ENCODE measurements at regions not wholly inside any gene's neighbourhood (a gene's known extent, or its start where the extent isn't known, plus 50 kb on each side); places are given as distances from the start of the nearest gene placed in this dataset.

DNA sequence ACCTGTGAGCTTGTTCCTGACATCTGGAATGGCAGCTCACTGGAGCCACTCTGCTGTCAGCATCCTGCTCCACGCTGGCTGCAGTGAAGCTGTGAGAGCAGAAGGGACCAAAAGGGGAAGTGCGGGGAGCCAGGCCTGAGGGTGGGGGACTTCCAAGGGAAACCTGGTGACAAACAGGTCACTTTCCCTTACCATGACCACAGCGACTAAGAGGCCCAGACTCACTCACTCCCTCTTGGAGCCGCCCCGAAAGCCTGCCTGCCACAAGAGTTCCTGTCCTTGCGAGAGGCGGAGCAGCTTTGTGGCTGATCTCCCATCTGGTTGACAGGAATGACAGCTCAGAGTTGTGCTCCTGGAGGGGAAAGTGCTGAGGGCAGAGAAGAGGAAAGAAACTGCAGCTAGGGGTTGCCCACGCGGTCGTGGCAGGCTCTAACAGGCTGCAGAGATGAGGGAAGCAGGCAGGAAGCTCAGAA lies 183.8 kb upstream of the NTM start (continued):
- TF ChIP-seq ZBTB4 (CRISPR knock-in tag; IDR thresholded peaks at IDR 0.05) (no peak), RAD51 (IDR thresholded peaks at IDR 0.05) (no peak)
- TF ChIP-seq, protein P1, sequence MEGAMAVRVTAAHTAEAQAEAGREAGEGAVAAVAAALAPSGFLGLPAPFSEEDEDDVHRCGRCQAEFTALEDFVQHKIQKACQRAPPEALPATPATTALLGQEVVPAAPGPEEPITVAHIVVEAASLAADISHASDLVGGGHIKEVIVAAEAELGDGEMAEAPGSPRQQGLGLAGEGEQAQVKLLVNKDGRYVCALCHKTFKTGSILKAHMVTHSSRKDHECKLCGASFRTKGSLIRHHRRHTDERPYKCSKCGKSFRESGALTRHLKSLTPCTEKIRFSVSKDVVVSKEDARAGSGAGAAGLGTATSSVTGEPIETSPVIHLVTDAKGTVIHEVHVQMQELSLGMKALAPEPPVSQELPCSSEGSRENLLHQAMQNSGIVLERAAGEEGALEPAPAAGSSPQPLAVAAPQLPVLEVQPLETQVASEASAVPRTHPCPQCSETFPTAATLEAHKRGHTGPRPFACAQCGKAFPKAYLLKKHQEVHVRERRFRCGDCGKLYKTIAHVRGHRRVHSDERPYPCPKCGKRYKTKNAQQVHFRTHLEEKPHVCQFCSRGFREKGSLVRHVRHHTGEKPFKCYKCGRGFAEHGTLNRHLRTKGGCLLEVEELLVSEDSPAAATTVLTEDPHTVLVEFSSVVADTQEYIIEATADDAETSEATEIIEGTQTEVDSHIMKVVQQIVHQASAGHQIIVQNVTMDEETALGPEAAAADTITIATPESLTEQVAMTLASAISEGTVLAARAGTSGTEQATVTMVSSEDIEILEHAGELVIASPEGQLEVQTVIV (IDR thresholded peaks at IDR 0.05; ENCODE audit: borderline replicate concordance, partially characterized antibody): no peak

DNA sequence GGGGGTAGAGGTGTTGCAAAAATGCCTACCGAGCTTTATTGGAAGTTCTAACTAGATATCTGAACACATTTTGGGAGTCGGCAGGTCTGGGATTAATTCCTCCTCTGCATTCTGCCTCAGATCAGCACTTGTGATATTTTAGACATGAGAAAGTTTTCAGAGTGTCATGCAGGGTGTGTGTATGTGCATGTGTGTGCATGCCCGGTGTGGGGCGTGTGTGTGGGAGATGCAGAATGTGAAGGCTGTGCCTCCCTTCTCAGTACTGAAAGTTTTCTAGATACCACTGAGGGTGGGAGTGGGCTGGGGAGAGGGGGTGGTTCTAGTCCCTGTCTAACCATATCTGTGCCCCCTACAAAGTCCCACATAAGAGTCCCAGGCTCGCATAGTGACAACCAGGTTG lies 180.0 kb upstream of the NTM start:
- peaks cover 8% of the 10 kb centered on the region for H3K4me1 ChIP-seq (ENCODE audit: control insufficient read depth, insufficient read depth, low read length)
- H3K4me2 ChIP-seq (ENCODE audit: control insufficient read depth, insufficient read depth): no peak overlapping the region
- RAD21 ChIA-PET (ENCODE audit: unreplicated experiment): interaction anchor here (1.6 kb wide), 1 partner anchor 12 kb away, joined by 4 read pairs; no protein-coding TSS in a partner anchor
- intact Hi-C loops (cut with micrococcal nuclease; ENCODE audit: unreplicated experiment): no loop called here
- H3K9me3 ChIP-seq (replicated peaks; ENCODE audit: control insufficient read depth, insufficient read depth, low read length): no peaks in the 10 kb centered on the region
- no peak overlapping the region for H3K4me3 ChIP-seq
- POLR2A ChIA-PET: no interaction called here
- SMC1A ChIA-PET (ENCODE audit: uncharacterized antibody, unreplicated experiment): no interaction called here
- no TSS peak for BruUV-seq (replicated peaks)
- ATAC-seq: no peak
- DNase-seq (ENCODE audit: low read depth, low spot score): no peak
- H3K36me3 ChIP-seq (ENCODE audit: control insufficient read depth in 2 of 2, insufficient read depth in 2 of 2, low read length in 1 of 2): no peaks in the 10 kb centered on the region
- WGBS (ENCODE audit: insufficient coverage, insufficient replicate concordance, low lambda C conversion rate, missing lambda C conversion rate): 82% methylated on average over 5 of the region's 5 CpGs
- H3K27ac ChIP-seq (ENCODE audit: control insufficient read depth, insufficient read depth): no peak overlapping the region
- H4K20me1 ChIP-seq (ENCODE audit: control insufficient read depth, insufficient read depth): no peaks in the 10 kb centered on the region
- no peak overlapping the region for H3K9ac ChIP-seq (ENCODE audit: control insufficient read depth, insufficient read depth, low read length)
- in situ Hi-C loops (cut with MboI): no loop called here
- no peak overlapping the region for H2AFZ ChIP-seq (ENCODE audit: control insufficient read depth, low read depth, low read length)
- CTCF ChIA-PET: interaction anchor here (1.0 to 2.2 kb wide), 2 partner anchors 18 to 83 kb away, joined by 3 to 5 read pairs; no protein-coding TSS in a partner anchor
- no peaks in the 10 kb centered on the region for H3K27me3 ChIP-seq (replicated peaks in 1 of 2; ENCODE audit: control insufficient read depth in 2 of 2, insufficient read depth in 2 of 2, low read length in 1 of 2)
- no peak for FAIRE-seq
- H3K79me2 ChIP-seq (ENCODE audit: control insufficient read depth, insufficient read depth, low read length): no peaks in the 10 kb centered on the region
- TF ChIP-seq SPI1 (IDR thresholded peaks at IDR 0.05; ENCODE audit: borderline replicate concordance, insufficient read depth, low read depth, low read length): no peak
- TF ChIP-seq TARDBP (IDR thresholded peaks at IDR 0.05; ENCODE audit: borderline replicate concordance): no peak
- TF ChIP-seq, protein P2, sequence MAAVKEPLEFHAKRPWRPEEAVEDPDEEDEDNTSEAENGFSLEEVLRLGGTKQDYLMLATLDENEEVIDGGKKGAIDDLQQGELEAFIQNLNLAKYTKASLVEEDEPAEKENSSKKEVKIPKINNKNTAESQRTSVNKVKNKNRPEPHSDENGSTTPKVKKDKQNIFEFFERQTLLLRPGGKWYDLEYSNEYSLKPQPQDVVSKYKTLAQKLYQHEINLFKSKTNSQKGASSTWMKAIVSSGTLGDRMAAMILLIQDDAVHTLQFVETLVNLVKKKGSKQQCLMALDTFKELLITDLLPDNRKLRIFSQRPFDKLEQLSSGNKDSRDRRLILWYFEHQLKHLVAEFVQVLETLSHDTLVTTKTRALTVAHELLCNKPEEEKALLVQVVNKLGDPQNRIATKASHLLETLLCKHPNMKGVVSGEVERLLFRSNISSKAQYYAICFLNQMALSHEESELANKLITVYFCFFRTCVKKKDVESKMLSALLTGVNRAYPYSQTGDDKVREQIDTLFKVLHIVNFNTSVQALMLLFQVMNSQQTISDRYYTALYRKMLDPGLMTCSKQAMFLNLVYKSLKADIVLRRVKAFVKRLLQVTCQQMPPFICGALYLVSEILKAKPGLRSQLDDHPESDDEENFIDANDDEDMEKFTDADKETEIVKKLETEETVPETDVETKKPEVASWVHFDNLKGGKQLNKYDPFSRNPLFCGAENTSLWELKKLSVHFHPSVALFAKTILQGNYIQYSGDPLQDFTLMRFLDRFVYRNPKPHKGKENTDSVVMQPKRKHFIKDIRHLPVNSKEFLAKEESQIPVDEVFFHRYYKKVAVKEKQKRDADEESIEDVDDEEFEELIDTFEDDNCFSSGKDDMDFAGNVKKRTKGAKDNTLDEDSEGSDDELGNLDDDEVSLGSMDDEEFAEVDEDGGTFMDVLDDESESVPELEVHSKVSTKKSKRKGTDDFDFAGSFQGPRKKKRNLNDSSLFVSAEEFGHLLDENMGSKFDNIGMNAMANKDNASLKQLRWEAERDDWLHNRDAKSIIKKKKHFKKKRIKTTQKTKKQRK (IDR thresholded peaks at IDR 0.05; ENCODE audit: low read depth, low read length): no peak
- TF ChIP-seq TAF1 (IDR thresholded peaks at IDR 0.05; ENCODE audit: borderline replicate concordance, low read depth, low read length): no peak
- TF ChIP-seq, protein P3, sequence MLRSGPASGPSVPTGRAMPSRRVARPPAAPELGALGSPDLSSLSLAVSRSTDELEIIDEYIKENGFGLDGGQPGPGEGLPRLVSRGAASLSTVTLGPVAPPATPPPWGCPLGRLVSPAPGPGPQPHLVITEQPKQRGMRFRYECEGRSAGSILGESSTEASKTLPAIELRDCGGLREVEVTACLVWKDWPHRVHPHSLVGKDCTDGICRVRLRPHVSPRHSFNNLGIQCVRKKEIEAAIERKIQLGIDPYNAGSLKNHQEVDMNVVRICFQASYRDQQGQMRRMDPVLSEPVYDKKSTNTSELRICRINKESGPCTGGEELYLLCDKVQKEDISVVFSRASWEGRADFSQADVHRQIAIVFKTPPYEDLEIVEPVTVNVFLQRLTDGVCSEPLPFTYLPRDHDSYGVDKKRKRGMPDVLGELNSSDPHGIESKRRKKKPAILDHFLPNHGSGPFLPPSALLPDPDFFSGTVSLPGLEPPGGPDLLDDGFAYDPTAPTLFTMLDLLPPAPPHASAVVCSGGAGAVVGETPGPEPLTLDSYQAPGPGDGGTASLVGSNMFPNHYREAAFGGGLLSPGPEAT (IDR thresholded peaks at IDR 0.05; ENCODE audit: low read depth): no peak
- TF ChIP-seq EP300 (IDR thresholded peaks at IDR 0.05; ENCODE audit: borderline replicate concordance in 1 of 2, control insufficient read depth in 1 of 2, low read depth in 2 of 2, low read length in 2 of 2): no peak

All from GM12878 (cell line).